Skin of body (tissue), 1 donor: ENCODE measurements at regions not wholly inside any gene's neighbourhood (a gene's known extent, or its start where the extent isn't known, plus 50 kb on each side); places are given as distances from the start of the nearest gene placed in this dataset.

Experiments
- DNase-seq: peaks from one replicate; lab custom pipeline; 2025; lab: John Stamatoyannopoulos, UW

DNA sequence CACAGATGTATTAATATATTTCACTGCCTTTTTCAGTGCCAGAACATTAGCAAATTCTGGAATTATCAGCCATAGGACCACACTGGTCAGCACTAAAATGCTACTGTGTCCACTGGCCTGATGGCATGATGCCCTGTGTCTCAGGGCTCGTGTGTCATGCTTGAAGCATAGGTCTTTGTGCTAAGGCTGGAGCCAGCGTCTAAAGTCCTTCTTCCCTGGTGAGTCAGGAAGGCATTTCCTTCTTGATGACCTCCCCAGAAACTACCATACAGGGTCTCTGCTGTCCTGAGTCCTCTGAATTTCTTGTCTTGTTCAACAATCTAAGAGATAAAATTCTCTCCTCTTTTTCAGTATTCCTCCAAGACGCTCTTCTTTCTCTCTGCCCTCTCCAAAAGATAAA lies 489.9 kb downstream of the PSAT1 start:
- DNase-seq = no peak

DNA sequence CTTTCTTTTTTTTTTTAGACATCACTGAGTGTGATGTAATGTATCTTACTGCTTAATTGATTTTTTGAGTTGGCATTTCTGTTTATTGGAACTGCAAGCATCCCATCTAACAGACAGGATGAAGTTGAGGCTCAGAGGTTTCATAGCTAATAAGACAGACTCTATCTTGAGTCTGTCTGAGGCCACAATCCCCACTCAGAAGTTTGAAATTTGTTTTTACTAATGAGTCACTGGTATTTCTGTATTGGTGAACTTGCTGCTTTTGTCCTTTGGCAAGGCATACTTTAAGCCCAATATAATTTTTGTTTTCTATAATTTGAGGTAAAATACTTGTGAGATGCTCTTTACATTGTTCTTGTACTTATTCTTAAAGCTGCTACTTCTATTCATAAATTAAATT lies 491.2 kb downstream of the PSAT1 start:
- DNase-seq = no peak

DNA sequence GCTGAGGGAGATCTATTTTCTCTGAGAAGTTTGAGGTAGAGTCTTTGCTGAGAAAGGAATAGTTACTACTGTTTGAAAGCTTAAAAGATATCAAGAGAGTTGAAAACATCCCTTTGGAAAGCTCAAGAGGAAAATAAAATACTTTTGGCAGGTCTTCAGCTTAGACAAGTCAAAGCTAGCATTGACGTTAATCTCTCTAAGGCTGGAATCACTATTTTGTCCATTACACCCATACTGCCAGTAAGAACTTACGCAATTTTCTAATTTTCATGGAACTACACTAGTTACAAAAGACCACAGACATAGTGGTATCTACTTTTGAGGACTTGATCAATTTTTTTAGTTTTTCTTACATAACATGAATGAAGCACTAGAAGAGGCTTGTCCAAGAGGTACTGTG lies 494.9 kb downstream of the PSAT1 start:
- DNase-seq = no peak

DNA sequence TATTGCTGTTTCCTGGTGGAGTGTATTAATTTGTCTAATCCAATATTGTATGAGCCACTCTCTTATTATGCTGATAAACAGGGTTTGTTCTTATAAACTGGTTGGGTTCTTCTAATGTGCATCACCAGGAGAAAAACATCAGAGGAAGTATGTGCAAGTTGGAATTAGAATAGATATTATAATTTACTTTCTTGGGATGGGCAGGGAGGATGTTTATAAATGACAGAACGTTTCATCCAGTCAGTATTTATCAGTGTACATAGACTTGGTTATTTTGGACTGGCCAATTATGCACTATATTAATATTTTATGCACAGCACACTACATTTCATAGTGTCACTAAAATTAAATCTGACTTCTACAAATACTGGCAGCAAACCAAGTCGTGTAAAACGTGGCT lies 495.8 kb downstream of the PSAT1 start:
- no peak for DNase-seq

DNA sequence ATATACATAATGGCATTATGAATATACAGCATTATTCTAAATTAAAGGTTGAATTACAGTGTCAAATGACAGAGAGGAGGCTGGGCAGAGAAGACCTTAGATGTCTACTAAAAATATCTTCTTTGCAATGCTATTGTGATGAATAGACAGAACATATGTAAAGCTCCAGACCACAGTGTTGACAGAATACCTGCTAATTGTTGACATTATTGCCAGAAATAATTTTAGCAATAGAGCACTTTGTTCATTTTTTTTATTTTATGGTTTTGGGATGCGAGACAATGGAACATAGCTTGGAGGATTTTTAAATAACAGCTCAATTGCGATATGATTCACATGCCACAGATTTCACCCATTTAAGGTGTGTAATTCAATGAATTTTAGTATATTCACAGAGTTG lies 508.8 kb downstream of the PSAT1 start:
- DNase-seq = no peak

DNA sequence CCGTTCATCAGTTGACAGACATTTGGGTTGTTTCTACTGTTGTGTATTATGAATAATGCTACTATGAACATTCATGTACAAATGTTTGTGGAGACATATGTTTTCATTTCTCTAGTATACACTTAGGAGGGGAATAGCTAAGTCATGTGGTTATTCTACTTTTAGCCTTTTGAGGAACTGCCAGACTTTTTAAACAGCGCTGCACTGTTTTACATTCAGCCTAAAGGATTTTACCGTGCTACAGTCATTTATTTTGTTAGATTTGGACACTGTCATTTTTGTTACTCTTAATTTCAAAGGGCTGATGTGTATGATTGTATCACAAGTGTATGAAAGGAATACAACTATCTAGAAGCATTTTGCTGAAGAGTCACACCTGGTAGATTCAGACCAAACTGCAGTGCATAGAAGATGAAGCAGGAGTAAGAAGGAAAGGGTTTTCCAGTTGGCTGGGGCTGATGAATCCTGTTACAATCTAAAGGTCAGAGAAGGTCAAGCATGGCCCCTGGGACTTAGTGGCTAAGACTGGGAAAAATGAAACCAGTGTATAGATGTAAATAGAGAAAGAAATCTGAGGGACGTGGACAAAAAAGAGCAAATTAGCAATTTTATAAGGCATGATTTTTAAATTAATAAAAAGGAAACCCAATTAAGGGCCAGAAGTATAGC lies 509.7 kb downstream of the PSAT1 start:
- DNase-seq = peak; percentile 32

DNA sequence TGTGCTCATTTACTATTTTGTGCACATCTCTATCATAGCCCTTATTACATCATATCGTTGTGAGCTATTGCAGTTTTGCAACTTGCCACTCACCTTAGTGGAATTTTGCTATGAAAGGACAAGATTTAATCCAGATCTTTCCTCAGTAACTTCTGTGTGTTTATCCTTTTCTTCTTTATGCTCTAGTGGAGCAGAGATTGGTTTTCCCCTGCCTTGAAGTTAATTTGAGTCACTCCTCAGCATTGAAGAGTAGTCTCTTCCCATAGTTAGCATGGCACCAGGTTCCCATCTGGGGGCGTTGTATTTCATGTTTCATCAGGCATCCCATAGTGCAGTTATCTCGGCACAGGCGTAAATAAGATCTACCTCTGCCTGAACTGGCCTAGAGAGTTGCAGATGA lies 510.4 kb downstream of the PSAT1 start:
- no peak for DNase-seq

DNA sequence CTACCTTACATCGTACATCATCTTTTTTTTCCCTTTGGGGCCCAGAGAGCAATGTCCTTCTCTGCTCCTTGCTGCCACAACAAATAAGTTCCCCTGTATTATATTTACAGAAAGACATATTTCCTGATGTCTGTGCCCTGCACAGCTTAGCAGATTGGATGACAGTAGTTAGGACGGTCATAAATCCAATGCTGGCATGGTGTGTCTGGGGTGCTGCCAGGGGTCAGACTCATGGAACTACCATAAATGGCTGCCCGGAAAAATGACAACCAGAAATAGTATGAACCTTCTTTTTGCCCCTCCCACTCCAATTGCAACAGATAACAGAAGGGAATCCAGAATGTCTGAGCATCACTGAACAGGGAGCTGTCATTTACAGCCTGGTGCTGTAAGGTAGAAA lies 511.1 kb downstream of the PSAT1 start:
- DNase-seq = no peak

DNA sequence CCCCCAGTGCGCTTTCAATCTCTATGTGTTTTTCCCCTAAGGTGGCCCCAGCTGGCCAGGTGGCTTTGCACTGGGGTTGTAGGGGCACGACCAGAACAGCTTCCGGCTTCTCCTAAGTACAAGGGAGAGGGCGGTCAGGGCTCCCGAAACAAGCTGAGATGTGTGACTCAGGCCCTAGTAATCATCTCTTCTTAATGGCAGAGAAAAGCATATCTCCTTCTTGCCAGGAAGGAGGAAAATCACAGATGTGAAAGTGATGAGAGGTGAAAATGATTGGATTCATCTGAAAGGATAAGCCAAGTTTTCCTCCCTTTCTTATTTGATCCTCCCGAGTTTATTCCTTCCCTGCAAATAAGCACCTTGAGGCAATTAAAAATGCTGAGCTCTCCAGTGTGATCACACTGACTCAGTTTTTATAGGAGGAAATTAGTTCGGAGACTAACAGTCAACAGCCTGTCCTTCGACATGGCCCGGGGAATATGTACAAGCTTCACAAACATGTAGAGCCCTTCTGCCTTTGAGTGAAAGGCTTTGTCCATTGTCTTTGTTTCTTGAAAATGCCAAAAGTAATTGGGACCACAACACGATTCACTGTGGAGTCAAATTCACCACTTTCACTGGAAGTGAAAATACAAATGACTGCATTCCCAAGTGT lies 514.8 kb downstream of the PSAT1 start:
- DNase-seq = no peak

DNA sequence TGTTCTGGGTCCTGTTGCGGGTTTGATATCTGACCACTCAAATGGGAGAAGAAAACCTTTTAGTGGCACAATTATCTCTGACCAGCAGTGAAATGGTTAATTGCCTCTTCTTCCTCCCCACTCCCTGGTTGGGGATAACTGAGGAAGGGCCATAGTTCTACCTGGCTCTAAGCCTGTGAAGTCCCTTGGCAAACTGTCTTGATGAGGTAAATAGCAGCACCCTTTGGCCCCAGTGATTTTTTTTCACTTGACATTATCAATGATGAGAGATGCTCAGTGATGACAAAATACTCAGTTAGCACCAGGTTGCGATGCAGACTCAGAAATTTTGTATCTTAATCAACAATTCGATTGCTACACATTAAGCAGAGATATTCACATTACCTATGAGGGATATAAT lies 515.7 kb downstream of the PSAT1 start:
- DNase-seq = no peak

DNA sequence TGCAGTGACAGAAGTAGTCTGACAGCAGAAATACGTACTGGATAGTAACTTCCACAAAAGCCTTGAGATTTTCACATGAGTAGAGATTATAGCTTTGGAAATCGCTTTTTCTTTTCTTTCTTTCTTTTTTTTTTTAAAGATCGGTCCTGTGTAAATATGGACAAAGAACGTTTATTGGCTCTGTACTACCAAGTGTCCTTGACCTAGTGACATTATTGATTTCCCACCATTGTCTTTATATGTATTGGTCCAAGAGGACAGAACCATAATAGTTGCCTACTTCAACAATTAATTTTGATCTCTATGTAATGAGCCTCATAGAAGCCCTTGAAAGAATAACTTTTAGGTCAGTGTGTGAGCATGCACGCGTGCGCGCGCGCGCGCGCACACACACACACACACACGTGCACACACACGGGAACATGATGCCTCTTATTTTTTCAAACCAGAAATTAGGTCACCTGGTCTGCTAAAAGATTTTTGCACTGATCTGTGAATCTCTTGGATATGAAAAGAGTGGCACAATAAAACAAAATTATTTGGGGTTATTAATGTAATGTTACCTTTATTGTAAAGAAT lies 516.8 kb downstream of the PSAT1 start:
- no peak for DNase-seq

DNA sequence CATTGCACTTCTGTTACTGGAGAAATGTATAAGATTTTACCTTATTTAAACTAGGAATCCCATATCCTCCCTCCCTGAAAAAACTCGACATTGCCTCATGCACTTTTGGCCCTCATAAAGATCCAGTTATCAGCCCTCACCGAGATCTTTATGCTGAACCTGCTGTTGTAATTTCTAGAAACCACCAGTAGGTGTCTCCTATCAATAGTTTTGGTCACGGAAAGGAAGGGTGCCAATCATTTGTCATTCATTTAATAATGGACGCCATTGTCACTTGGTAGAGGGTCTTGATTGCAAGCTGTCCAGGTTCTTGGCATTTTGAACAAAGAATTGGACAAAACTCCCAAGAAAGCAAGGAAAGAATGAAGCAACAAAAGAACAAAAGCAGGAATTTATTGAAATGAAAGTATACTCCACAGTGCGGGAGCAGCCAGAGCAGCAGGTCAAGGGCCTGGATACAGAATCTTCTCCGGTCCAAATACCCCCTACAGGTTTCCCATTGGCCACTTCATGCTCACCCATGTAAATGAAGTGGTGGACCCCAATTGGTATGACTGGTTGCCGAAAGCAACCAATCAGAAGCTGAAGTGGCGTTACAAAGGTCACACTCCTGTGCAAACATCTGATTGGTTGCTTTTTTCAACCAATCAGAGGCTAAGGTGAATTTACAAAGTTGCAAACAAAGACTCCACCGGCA lies 524.3 kb downstream of the PSAT1 start:
- DNase-seq = no peak

DNA sequence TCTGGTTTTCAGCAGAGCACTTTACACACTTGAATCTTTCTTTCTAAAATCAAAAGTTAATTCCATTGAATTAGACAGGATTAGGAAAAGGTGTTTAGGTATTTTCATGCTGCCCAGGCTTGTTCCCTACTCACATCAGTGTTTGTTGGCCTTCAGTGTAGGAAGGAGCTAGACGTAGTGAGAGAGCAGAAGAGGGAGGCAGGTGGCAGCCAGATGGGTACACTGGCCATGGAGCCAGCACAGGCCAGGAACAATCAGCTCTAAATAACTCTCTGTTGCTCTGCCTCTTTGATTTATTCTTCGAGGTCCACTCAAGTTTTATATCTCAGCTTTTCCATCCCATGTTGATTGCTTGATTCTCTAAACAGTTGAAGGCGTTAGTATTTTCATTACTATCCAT lies 529.6 kb downstream of the PSAT1 start:
- DNase-seq = no peak

DNA sequence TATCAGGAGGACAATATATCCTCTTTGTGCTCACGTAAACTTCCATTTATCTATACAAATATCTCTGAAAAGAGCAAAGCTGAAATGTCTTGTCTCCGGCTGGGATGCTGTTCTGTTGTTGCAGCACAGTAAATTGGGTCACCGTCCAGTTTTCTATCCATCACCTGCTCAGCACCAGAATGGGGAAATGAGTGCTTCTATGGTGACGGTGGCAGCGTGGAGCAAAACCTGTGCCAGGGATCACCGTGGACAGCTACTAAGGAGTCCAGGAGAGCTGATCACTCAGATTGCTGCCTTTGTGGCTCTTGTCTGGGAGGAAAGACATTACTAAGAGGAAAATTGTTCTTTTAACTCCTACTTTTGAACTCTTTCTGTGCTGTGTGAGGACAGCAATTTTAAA lies 531.6 kb downstream of the PSAT1 start:
- DNase-seq = no peak

DNA sequence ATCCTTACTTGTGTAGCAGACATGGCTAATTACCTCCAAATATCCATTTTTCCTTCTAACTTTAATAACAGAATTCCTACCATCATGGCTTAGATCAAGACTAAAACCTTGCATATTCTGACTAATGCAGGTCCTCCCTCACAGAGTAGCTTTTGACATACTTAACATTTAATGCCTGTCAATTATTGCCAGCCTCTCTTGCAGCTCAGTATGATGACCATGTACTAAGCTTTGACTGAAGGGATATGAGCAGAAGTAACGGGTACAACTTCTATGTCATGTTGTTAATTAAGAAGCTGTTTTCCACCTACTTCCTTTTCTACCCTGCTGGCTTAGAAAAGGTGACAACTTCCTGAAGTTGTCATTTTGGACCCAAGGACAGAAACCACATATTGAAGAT lies 533.4 kb downstream of the PSAT1 start:
- no peak for DNase-seq

DNA sequence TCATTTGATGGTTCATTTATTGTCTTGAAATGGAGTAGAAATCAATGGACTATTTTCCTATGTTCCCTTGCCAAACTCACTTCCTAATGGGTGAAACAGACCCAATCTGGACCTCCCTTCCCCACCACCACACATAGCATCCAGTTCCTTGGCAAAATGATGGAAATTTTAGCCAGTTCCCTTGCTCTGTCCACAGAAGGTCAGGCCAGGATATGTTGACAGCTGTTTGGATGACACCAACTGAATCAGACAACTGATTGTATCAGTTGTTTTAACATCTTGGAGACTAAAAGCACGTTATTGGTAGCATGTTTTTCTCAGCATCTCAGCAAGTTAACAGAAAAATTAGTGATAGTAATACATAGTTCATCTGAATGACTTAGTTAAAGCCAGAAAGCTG lies 534.8 kb downstream of the PSAT1 start:
- DNase-seq = no peak

DNA sequence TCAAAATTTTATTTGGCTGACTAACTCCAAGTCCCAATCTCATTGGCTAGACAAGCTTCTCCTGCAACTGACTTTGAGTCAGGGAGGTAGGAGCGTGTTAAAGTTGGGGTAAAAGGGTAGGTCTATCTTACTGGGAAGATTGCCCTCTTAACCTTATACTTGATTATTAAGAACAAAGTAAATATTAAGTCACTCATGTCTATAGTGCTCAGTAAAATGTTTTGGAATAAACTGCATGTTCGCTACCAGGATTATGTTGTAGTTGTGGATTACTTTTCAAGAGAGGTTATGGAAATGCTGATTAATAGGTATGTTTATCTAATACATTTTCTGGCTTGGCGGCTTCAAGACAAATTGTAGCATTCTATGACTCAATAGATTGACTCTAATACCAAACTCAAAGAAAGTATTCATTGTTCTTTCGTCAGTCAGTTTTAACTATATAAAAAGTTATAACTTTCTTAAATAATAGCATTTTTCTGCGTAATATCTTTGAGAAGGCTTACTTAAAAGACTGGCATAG lies 539.1 kb downstream of the PSAT1 start:
- DNase-seq = no peak

DNA sequence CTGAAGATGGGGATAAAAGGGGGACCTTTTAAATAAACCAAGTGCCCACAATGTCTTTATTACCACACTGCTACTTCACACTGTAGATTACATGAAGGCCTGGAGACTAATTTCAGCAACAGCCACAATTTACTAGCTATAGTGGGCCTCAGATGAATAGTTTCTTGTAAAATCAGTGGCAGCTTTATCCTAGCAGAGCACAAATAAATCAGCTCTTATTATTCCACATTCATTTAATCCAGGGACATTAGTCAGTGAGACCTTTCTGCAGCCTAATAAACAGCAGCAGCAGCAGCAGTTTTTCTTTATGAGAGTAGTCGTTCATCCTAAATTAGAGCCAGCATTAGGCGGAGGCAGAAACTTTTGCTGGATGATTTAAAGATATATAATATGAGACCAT lies 542.3 kb downstream of the PSAT1 start:
- no peak for DNase-seq

DNA sequence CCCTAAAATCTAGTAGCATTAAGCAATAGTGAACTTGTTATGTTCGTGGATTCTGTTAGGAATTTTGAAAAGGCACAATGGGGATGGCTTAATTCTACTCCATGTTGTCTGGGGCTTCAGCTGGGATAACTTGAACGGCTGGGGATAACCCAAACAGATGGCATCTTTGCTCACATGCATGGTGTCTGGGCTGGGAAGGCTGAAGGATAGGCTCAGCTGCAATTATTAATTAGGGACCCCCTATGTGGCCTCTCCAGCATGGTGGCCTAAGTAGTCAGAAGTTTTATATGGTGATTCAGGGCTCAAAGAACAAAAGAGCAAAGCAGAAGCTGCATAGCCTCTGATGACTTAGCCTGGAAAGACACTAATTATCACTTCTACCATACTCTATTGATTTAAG lies 551.1 kb downstream of the PSAT1 start:
- DNase-seq = no peak

DNA sequence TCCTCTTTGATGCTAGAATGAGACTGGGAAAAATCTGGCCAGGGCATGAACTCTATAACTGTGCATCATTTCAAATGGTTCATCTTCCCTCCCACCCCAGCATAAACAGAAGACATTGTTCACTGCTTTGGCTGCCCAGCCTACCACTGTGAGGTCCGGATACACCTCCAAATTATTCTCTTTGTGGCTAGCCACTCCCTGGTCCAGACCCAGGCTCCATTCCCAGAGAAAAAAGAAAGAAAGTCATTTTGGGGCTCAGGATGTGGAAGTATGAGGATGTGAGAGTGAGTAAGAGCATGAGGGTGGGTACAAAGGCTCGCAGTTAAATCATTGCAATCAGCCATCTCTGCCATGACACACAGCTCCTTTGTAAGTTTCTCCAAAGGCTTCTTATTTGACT lies 559.2 kb downstream of the PSAT1 start:
- no peak for DNase-seq

DNA sequence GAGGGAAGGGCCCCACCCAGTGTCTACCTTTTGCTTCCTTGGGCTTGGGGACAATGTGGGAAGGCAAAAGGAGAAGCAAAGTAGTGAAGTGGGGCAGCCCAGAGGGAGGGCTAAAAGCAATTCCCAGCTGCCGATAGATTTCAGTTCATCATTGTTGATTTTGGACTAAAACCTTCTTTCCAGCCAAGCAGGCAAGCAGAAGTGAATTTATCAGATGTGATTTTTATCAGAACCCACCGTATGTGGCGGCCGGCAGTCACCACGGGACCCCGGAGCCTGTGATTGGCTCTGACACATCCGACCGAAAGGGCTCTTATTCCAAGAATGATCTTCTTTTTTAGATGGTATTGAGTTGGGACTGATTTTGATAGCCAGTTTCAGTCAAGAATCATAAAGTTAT lies 559.9 kb downstream of the PSAT1 start:
- DNase-seq = no peak
